Neural progenitor cell (in vitro differentiated cells): ENCODE measurements at regions not wholly inside any gene's neighbourhood (a gene's known extent, or its start where the extent isn't known, plus 50 kb on each side); places are given as distances from the start of the nearest gene placed in this dataset.

Experiments used
- DNase-seq: peaks from one replicate; pipeline ENCODE4 v3.0.0-alpha.2; 2016; ENCODE audit warnings: low spot score
- H2AFZ ChIP-seq: fragments of 200-600 bp; sonication (generic); replicated peaks from 2 replicates; pipeline ENCODE4 v1.6.1; 2016; ENCODE audit warnings: antibody characterized with exemption
- H3F3A ChIP-seq: fragments of 200-600 bp; sonication (generic); 2 replicates; pipeline ENCODE4 v1.6.1; 2016; ENCODE audit warnings: antibody characterized with exemption, low read depth
- H3K27ac ChIP-seq: fragments of 200-600 bp; sonication (generic); 2 replicates; pipeline ENCODE4 v1.5.1; 2016; ENCODE audit warnings: mild to moderate bottlenecking
- H3K27me3 ChIP-seq: fragments of 200-600 bp; sonication (generic); 2 replicates; pipeline ENCODE4 v1.6.1; 2016; ENCODE audit warnings: mild to moderate bottlenecking, moderate library complexity
- H3K36me3 ChIP-seq: fragments of 200-600 bp; sonication (generic); 2 replicates; pipeline ENCODE4 v1.5.1; 2016
- H3K4me1 ChIP-seq: fragments of 200-600 bp; sonication (generic); 2 replicates; pipeline ENCODE4 v1.6.1; 2016; ENCODE audit warnings: mixed run types
- H3K4me2 ChIP-seq: fragments of 200-600 bp; sonication (generic); 2 replicates; pipeline ENCODE4 v1.6.1; 2016
- H3K4me3 ChIP-seq: fragments of 200-600 bp; sonication (generic); 2 replicates; pipeline ENCODE4 v1.5.1; 2016
- H3K79me2 ChIP-seq: fragments of 200-600 bp; sonication (generic); 2 replicates; pipeline ENCODE4 v1.6.1; 2016; ENCODE audit warnings: low read depth
- H3K9ac ChIP-seq: fragments of 200-600 bp; sonication (generic); 2 replicates; pipeline ENCODE4 v1.6.1; 2016
- H3K9me3 ChIP-seq: fragments of 200-600 bp; sonication (generic); 2 replicates; pipeline ENCODE4 v1.5.1; 2016; ENCODE audit warnings: low read depth
- H4K20me1 ChIP-seq: fragments of 200-600 bp; sonication (generic); 2 replicates; pipeline ENCODE4 v1.6.1; 2016; ENCODE audit warnings: low read depth
- H3K27ac Mint-ChIP-seq: 3 replicates; pipeline ENCODE4 v1.8.0; 2021; ENCODE audit warnings: mixed read lengths
- H3K27me3 Mint-ChIP-seq: 2 replicates; pipeline ENCODE4 v1.8.0; 2022; ENCODE audit warnings: low read depth, mild to moderate bottlenecking, inconsistent platforms, moderate library complexity, mixed read lengths; ENCODE audit not compliant: insufficient read depth
- H3K36me3 Mint-ChIP-seq: 3 replicates; pipeline ENCODE4 v1.8.0; 2021; ENCODE audit warnings: mixed read lengths
- H3K4me1 Mint-ChIP-seq: 3 replicates; pipeline ENCODE4 v1.8.0; 2021; ENCODE audit warnings: mixed read lengths
- H3K4me3 Mint-ChIP-seq: 3 replicates; pipeline ENCODE4 v1.8.0; 2021; ENCODE audit warnings: mild to moderate bottlenecking, moderate library complexity, mixed read lengths
- H3K9me3 Mint-ChIP-seq: 3 replicates; pipeline ENCODE4 v1.8.0; 2020; ENCODE audit warnings: mixed read lengths
- CTCF ChIP-seq: fragments of 200-600 bp; sonication (generic); IDR thresholded peaks from 2 replicates; pipeline ENCODE4 v1.5.1; 2017; ENCODE audit warnings: antibody characterized with exemption, mild to moderate bottlenecking
- EZH2 ChIP-seq: fragments of 200-600 bp; sonication (generic); IDR thresholded peaks from 2 replicates; pipeline ENCODE4 v1.6.1; 2017; ENCODE audit warnings: antibody characterized with exemption, mild to moderate bottlenecking, moderate library complexity
- EZH2phosphoT487 ChIP-seq: fragments of 200-600 bp; sonication (generic); IDR thresholded peaks from 2 replicates; pipeline ENCODE4 v1.6.1; 2017; ENCODE audit warnings: antibody characterized with exemption

GRCh38 chr12:11968516-11968915 lies 102.2 kb upstream of the BCL2L14 start:
- H3K27me3 Mint-ChIP-seq = peaks cover 3% of the 10 kb centered on the region
- H3K9me3 Mint-ChIP-seq = no peaks in the 10 kb centered on the region
- Histone ChIP-seq H3K27me3 (peaks cover 4% of the 10 kb centered on the region), H3K9ac (no peak overlapping the region), H3K4me2 (no peak overlapping the region), H3K27ac (no peak overlapping the region), H3K4me1 (peaks cover 7% of the 10 kb centered on the region), H3K36me3 (no peaks in the 10 kb centered on the region), H3F3A (peaks cover 14% of the 10 kb centered on the region), H2AFZ (no peak overlapping the region), H3K79me2 (no peaks in the 10 kb centered on the region), H3K4me3 (no peak overlapping the region), H3K9me3 (no peaks in the 10 kb centered on the region), H4K20me1 (no peaks in the 10 kb centered on the region)
- TF ChIP-seq EZH2phosphoT487 (no peak), EZH2 (no peak), CTCF (no peak)
- peaks cover 29% of the 10 kb centered on the region for H3K4me1 Mint-ChIP-seq
- no peak overlapping the region for H3K4me3 Mint-ChIP-seq
- H3K27ac Mint-ChIP-seq = no peak overlapping the region
- no peak for DNase-seq
- H3K36me3 Mint-ChIP-seq = no peaks in the 10 kb centered on the region

GRCh38 chr12:11969437-11970154 lies 101.1 kb upstream of the BCL2L14 start:
- Mint-ChIP-seq H3K36me3 (no peaks in the 10 kb centered on the region), H3K4me3 (no peak overlapping the region), H3K27ac (no peak overlapping the region), H3K9me3 (no peaks in the 10 kb centered on the region), H3K27me3 (peaks cover 3% of the 10 kb centered on the region), H3K4me1 (peaks cover 33% of the 10 kb centered on the region)
- TF ChIP-seq EZH2 = no peak
- TF ChIP-seq CTCF = no peak
- TF ChIP-seq EZH2phosphoT487 = no peak
- Histone ChIP-seq H3K27me3 (peaks cover 4% of the 10 kb centered on the region), H3K9me3 (no peaks in the 10 kb centered on the region), H3K4me3 (no peak overlapping the region), H3K4me2 (peak overlapping the region; percentile 34), H3K36me3 (no peaks in the 10 kb centered on the region), H3K4me1 (peaks cover 7% of the 10 kb centered on the region), H4K20me1 (no peaks in the 10 kb centered on the region), H3F3A (peaks cover 14% of the 10 kb centered on the region), H2AFZ (peak overlapping the region; percentile 27), H3K27ac (no peak overlapping the region), H3K9ac (no peak overlapping the region), H3K79me2 (no peaks in the 10 kb centered on the region)
- DNase-seq = peak; percentile 25

- H3K4me3 Mint-ChIP-seq = peak overlapping the region; percentile 7
- Histone ChIP-seq H3K79me2 (no peaks in the 10 kb centered on the region), H3K4me3 (no peak overlapping the region), H3K27ac (no peak overlapping the region), H4K20me1 (no peaks in the 10 kb centered on the region), H3K4me1 (peaks cover 7% of the 10 kb centered on the region), H3F3A (peaks cover 14% of the 10 kb centered on the region), H3K27me3 (peaks cover 4% of the 10 kb centered on the region), H2AFZ (peak overlapping the region; percentile 27), H3K4me2 (peak overlapping the region; percentile 34), H3K9me3 (no peaks in the 10 kb centered on the region), H3K9ac (no peak overlapping the region), H3K36me3 (no peaks in the 10 kb centered on the region)
- no peak for DNase-seq
- H3K36me3 Mint-ChIP-seq = no peaks in the 10 kb centered on the region
- peak overlapping the region; percentile 77 for H3K27ac Mint-ChIP-seq
- TF ChIP-seq EZH2phosphoT487 (no peak), EZH2 (no peak), CTCF (no peak)
- H3K9me3 Mint-ChIP-seq = no peaks in the 10 kb centered on the region
- peaks cover 3% of the 10 kb centered on the region for H3K27me3 Mint-ChIP-seq
- H3K4me1 Mint-ChIP-seq = peaks cover 33% of the 10 kb centered on the region
Measured at GRCh38 chr12:11970155-11970520, 100.6 kb upstream of the BCL2L14 start.
